GM18867 (cell line): ENCODE measurements at regions not wholly inside any gene's neighbourhood (a gene's known extent, or its start where the extent isn't known, plus 50 kb on each side); places are given as distances from the start of the nearest gene placed in this dataset.

Experiments
- ATAC-seq: cut with Tn5 transposase; IDR thresholded peaks from one replicate; pipeline ENCODE4 v1.9.1; 2021; ENCODE audit warnings: mild to moderate bottlenecking, moderate library complexity; ENCODE audit not compliant: unreplicated experiment

DNA sequence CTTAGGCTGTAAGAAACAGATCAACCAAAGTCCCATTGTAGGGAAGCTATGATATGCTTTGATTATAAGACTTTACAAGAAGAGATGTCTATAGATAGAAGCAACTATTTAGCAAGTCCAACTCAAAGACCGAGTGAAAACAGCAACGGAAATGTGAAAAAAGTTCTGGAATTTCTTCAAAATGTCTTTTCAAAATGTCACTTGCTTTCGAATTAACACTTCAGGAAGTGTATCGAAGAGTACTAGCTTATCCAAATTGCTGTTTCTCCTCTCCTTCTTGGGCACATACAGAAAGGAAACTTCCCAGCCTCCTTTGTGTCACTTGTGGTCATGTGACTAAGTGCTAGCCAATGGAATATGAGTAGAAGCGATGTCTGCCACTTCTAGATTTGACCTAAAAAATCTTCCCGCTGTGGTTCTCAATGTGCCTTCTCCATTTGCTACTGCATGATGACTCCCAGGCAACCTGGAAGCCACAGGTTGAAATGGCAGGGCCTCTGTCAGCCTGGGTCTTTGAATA lies 89.9 kb downstream of the TSEN15 start:
- no peak for ATAC-seq

DNA sequence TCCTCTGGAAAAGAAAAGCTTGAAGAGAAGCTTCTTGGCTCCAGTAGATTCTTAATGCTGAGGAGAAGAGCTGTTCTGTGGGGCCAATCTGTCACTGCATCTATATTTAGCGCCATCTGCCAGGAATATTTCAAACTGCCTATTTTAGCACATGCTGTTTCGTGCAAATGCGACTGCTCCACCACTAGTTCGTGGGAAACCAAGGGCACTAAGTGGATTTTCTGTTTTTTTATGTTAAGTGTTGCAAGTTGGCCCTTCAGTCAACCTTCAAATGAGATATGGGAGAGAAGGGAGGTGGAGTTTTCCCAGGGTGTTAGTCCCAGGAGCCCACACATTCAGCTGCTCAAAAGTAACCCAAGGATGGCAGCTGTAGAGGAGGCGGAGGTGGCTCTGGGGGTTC lies 91.9 kb downstream of the TSEN15 start:
- no peak for ATAC-seq

DNA sequence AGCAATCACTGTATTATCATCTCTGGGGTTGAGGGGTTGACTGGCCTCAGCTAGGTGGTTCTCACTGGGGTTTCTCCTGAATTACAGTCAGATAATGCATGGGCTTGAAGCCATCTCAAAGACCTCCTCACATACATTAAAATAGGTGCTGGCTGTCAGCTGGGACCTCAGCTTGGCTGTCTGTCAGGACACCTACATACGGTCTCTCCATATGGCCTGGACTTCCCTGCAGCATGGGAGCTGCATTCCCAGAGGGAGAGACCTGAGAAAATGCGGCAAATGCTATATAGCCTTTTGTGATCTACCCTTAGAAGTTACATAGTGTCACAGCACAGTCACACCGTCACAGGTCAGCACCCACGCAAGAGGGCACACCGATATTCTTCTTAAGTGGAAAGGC lies 93.6 kb downstream of the TSEN15 start:
- no peak for ATAC-seq

DNA sequence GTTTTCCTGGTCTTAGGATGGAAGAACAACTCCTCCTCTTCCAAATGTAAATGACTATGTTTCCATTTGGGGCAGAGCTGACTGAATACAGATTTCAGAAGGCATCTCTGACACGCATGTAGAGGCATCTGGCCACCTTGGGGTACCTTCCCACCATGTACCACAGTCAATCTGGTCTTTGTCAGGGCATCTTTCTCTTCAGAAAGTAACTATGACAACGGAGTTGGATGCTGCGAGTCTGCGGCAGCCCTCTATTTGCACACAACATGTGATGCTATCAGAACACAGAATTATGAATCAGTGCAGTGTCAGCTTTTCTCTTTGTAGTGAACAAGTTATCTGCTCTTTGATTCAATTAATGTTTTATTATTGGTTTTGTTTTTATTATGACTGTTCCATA lies 94.7 kb downstream of the TSEN15 start:
- ATAC-seq = no peak

DNA sequence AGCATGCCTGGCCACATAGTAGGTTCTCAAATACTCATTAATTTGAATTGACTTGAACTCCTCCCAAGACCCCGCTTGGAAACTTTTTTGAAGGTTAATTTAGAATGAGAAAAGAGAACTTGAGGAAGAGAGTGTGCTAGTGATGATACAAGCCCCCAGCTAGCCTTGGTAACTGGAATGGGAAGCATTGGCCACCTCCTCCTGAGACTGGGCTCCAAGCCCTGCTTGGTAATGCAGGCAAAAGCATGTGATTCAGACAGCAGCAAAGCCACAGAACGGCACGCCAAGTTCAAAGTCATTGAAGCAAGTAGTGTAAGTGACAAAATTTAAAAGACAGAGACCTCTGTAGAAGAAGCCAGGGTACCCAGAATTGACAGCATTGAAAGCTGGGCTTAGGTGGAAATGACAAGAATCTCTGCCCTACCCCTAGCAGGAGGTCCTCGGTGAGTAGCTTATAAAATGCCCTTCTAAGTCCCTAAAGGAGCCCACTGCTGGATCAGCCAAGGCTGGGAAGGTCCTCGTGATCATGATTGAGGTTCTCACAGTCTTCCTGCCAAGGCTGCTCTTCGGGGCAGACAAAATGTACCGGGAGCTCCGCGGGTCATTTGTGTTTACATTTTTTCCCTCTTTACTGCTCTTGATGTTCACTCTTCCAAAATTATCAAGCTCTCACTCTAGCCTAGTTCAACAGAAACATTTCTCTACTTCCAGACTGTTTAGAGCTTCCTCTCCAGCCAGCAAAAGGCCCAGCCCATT lies 99.4 kb downstream of the TSEN15 start:
- no peak for ATAC-seq

DNA sequence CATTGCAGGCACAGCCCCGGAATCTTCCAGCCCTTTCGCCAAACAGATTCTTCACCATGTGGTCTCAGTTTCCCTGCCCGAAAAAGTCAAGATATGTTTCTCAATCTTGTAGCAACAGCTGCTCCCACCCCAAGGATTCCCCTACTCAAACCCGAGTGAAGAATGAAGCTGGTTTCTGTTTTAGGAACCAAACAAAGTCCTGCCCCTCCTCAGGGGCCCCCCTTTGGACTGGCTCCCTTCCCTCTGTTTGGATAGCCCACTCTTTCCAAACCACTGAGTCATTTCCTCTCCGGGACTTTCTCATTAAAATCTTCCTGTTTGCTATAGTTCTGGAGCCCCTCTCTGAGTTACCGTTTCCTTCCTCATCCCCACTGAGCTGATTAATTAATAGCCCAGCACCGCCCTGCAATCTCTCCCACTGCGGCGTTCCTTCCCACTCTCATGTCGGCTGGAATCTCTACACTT lies 100.9 kb downstream of the TSEN15 start:
- no peak for ATAC-seq

DNA sequence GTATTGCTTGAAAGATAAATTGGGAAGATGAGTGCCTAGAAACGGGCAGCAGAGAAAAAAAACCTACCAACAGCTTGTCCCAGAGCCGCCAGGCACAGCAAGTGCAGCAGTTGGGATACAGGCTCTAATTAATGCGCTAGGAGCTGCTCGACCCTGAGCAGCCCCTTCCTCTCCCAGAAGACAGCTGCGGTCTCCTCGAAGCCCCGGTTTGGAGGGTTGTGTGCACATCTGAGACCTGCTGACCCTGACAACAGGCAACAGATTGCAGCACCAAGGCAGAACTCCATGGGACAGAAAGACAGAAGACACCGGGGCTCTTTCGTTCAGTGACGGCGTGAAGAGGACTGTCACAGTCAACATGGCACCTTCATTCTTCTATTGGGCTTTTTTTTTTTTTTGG lies 101.4 kb downstream of the TSEN15 start:
- ATAC-seq = no peak

DNA sequence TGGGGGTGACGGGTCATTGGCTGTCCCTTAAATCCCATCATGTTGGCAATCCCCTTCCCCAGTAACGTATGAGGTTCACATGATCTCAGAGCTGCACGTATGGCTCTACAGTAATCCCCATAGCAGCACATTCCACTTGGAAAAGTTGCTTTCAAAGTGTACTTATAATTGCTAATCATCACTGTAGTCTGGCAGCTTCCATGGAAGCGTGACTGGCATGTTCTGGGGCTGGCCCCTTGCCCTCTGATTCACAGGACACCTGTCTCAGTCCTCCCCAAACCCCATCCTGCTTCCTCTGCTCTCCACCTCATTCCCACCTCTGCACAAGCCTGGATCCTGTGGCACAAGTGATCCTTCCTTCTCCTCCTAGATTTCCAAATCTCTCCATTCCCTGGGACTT lies 102.2 kb downstream of the TSEN15 start:
- ATAC-seq = no peak

DNA sequence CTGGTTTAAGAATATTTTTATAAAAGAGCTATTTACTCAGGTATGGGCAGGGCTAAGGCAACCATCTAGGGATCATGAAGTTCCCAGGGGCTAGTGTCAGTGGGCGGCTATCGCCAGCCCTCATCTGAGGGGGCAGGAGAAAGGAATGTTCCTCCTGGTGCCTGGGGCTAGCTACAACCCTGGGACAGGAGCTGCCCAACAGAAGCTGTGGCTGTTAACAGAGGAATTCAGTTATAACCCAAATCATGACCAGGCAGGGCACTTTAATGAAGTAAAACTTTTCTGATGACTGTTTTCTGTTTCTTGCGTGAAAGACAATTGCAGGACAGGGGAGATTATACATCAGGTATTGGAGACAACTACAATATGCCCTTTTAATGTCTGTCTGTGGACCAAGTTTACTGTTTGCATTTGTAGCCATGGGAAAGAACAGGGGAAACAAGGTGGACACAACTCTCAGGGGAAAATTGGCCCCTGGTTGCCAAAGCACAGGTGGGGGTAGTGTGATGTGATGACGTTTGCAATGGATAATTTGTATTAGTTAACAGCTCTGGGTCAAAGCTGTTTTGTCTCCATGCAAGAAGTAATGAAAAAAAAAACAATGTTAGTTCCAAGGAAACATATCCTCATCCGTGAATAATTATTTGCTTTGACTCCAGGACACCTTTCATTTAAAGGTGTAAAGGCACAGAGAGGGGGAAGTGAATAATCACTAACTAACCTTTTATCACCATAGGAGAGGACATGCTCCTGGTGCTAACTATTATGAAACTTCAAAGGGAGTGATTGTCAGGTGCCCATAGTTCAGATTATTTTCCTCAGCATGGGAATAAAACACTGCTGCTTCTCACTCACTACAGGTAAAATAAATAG lies 105.2 kb downstream of the TSEN15 start:
- no peak for ATAC-seq

DNA sequence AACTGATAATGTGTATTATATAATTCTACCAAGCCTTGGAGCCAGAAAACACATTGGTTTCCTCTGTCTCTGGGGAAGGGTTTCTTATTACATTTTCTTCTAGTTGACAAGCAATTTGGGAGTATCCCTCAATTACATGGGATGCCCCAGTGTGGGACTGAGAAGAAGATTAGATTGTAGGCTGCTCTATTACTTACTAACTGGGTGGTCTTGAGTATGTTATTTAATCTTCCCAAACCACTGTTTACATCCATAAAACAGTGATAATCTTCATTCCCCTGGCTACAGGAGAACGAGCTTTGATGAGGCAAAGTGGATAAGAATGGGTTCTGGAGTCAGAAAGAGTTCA lies 105.8 kb downstream of the TSEN15 start:
- ATAC-seq = no peak

DNA sequence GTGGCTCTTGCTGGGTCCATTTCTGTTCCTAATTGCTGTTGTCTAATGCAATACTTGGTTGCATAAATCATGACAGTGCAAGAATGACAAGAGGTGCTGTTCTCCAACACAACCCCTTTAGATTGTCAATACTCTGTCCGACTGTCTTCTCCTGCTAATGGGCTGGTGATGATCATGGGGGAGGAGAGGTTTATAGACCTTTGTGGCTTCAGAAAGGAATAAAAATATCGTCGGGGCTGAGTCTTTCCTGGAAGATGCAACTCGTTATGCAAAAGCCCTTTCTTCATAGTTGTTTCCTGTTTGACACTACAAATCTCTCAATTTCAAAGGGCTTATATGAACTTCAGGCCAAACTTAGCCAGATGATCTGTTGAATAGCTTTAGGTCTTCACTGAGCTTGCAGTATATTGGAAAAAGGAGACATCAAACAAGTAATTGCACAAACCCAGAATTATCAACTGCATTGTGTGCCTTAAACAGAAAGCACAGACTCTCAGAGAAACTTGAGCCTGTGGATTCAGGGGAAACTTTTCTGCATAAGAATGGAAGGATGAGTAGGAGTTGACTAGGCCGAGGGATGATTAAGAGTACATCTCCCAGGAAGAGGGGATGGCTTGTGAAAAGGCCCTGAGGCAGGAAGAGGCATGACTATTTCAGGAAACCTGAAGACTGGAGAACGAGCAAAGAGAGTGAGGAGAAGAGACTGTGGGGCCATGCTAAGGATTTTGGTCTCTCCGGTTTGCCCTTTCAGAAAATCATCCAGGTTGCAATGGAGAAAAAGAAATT lies 107.6 kb downstream of the TSEN15 start:
- ATAC-seq = no peak

DNA sequence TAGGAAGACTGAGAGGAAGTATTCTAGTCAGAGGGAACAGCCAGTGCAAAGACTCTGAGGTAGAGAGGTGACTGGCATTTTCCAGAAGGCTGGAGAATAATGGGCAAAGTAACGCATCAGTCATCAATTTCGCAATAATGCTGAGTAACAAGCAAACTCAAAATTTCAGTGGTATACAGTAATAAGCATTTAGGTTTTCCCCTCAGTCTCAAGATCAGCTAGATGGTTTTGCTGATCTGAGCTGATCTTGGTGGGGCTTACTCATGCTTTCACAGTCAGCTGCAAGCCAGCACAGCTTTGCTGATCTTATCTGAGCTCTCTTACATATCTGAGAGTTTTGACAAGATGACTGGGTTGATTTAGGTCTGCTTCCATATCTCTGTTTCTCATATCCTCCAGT lies 108.7 kb downstream of the TSEN15 start:
- no peak for ATAC-seq

DNA sequence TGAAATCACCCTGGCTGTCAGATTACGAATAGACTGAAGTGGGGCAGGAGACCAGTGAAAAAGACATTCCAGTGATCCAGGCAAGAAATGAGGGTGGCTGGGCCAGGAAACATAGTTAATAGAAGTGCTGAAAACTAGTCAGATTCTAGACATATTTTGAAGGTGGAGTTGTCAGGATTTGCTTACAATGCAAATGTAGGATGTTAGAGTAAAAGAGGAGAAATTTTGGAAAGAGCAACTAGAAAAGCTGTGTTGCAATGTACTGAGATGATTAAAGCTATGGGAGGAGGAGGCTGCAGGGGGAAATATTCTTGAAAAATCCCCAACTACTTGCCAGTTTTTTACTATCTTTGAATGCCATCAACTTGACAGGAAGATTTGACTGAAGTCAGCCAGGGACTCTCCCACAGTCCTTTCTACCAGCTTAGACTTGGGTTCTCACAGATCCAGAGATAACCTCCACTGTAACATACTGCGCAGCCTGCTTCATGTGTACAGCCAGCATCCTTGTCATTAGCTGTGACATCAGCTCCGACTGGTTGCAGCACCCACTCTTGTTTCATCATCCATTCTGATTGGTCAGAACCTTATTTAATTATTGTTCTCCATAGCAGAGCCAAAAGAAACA lies 109.7 kb downstream of the TSEN15 start:
- ATAC-seq = no peak

DNA sequence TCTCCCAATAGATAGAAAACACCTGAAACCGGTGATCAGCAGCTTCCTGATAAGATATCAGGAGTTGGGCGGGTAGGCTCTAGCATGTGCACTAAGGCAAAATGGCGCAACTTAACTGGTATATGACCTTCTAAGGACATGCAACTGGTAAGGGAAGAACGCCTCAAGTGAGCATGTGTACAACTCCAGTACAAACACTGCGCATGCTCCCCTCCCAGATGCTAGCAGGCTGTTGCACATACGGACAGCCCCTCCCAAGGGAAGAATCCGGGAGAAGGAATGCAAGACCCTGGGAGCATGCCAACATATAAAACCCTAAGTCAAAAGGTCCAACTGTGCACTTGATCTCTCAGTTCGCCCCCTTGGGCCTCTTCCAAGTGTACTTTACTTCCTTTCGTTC lies 110.8 kb downstream of the TSEN15 start:
- ATAC-seq = no peak

DNA sequence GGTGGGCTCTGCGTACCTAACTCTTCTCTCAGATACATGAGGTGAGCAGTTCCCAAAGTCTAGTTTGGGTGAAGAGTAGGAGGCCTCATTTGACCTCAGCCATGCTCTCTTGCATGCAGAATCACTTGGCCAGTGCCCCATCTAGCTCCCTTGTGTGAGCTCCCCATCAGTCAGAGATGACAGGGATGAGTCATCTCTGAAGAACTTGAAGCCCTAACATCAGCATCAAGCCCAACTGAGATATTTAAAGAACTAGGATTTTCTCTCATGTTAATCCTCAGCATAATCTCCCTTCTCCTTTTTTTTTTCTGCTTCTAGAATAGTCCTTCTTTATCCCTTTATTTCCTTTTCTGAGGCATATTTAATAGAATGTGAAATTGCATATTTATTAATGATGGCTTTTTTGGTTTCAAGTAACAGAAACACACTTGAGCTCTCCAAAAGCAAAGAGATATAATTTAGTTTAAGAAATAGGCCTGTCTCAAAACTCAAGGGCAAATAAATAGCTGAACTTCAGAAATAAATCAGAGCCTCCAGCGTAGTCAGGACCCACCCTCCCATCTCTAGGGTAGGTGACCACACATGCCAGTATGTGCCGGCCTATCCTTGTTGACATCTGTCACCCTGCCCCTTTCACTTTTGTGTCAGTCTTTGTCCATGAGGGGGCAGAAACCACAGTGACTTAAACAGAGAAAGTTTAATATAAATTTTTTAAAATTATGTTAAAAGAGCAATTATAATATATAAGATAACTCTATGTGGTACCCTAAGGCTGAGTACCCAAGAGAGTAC lies 112.3 kb downstream of the TSEN15 start:
- ATAC-seq = peak; percentile 88

DNA sequence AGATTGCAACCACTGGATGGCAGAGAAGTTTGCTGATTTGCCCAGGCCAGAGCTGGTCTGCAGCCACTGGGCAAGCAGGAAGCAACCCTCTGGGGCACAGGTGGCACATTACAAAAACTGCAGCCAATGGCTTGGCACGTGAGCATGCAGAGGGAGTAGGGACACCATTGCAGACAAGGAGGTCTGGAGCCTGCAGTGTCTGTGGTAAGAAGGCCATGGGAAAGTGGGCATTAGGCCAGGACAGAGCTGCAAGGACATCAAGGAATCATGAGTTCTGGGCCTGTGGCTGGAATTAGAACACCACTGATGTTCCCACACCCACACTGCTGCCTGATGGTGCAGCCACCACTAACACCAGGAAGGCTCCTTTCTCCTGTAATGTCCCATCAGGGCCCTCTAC lies 113.0 kb downstream of the TSEN15 start:
- no peak for ATAC-seq

DNA sequence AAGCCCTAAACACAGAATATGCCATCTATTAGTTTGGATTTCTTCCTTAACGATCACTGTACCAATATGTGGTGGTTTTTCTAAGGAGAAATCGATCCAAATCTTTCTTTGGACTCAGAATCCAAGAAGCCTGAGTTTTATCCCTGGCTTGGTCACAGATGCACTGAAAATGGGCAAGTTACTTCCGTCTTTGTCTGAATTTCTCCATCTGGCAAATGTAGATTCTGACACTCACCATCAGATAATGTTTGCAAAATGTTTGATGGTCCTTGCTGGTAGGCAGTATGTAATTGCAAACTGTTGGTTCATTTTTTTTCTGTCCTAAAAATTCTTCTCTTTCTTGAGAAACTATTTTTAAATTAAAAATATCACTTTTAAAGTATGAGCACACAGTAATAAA lies 115.0 kb downstream of the TSEN15 start:
- ATAC-seq = no peak

DNA sequence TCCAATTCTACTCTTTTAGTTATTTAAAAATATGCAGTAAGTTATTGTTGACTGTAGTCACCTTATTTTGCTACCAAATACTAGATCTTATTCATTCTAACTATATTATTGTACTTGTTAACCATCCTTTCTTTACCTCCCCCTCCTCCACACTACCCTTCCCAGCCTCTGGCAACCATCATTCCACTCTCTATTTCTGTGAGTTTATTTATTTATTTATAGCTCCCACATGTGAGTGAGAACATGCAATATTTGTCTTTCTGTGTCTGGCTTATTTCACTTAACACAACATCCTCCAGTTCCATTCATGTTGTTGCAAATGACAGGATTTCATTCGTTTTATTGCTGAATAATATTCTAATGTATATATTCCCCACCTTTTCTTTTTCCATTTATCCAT lies 115.8 kb downstream of the TSEN15 start:
- no peak for ATAC-seq

DNA sequence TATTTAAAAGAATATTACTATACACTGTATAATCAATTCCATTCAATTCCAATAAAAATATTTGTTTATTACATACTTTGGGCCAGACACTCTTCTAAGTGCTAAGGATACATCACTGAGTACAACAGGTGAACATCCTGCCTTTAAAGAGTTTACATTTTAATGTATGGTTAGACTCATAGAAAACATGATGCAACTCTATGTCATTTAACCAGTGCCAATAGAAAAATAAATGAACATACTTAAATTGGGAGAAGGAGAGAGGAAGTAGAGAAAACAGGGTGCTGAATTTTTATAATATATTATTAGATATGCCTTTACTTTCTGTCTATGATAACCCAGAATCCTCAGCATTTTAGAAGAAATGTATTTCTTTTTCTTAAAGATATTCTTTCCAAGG lies 119.2 kb downstream of the TSEN15 start:
- no peak for ATAC-seq

DNA sequence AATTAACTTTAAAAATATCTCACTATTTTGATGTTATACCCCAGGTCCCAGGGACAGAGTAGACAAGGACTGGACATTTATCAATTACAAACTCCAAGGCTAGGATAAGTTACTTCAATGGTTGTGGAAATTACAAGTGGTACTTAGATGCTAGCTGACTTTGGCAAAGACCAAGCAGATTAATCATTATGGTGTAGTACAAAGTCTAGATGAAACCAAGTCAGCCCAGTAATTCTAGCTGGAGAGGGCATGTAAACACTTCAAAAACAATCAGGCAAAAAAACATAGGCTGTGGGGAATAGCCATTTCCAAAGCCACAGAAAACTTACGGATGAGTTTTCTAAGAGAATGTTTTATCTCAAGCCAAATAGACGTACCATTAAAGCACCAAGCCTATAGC lies 124.5 kb downstream of the TSEN15 start:
- ATAC-seq = no peak
